HG03064 (cell line): ENCODE measurements at regions not wholly inside any gene's neighbourhood (a gene's known extent, or its start where the extent isn't known, plus 50 kb on each side); places are given as distances from the start of the nearest gene placed in this dataset.

Experiments used
- ATAC-seq: cut with Tn5 transposase; IDR thresholded peaks from one replicate; pipeline ENCODE4 v1.9.1; 2021; ENCODE audit warnings: low read depth; ENCODE audit not compliant: unreplicated experiment

DNA sequence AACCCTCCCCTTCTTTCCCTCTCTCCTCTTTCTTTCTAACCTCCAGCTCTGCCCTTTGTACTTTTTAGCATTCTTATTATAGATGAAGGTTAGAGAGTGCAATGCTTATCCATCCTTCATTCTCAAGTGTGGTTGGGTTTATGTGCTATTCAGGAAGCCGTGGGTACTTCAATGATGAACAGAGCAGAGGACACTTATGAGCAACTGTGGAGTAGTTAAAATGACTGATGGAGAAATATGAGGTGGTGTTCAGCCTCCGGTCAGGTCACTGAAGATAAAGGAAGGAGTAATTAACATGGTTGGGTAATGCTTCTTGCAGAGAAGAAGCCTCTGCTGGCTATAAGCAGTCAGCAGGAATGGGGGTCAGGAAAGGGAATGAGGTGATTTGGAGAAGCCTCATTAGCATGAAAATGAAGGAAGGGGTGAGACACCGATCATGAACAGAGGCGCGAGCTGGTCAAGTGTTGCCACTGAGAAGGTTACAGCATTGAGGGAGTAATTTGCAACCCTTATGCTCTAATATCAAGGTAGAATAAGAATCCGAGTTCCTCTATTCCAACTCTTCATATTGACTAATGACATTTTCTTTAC is 174.7 kb downstream of the LPIN1 start:
- no peak for ATAC-seq

DNA sequence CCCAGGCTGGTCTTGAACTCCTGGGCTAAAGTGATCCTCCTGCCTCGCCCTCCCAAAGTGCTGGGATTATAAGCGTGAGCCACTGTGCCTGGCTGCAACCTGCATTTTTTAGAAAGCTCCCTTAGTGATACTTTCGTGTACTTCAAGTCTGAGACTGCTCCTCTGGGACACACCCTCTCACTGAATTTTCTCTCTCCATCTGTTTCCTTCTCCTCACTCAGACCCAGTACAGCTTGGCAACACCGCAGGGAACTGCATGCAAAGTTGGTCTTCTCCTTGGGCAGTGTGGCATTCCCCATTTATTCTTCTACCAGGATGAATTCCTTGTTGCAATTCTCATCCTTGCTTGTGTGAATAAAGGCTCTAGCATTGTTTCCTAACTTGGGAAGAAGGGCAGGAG is 175.9 kb downstream of the LPIN1 start:
- ATAC-seq: no peak

DNA sequence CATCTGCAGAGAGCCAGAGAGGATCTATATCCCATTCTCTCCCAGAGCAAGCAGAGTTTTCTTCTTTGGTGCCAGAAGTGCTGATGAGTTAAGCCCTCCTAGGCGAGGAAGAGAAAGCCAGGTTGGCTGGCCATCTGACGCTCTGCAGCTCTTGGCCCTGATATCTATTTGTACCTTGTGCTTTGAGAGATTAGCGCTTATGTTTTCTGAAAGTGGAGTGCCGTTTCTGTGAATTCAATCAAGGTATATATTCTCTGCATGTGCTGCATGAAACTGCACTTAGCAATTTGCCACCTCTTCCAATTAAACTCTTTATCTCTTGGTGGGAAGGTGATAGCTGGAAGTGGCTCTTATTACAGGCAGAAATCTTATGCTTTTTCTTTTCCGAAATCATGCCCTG is 177.5 kb downstream of the LPIN1 start:
- no peak for ATAC-seq

DNA sequence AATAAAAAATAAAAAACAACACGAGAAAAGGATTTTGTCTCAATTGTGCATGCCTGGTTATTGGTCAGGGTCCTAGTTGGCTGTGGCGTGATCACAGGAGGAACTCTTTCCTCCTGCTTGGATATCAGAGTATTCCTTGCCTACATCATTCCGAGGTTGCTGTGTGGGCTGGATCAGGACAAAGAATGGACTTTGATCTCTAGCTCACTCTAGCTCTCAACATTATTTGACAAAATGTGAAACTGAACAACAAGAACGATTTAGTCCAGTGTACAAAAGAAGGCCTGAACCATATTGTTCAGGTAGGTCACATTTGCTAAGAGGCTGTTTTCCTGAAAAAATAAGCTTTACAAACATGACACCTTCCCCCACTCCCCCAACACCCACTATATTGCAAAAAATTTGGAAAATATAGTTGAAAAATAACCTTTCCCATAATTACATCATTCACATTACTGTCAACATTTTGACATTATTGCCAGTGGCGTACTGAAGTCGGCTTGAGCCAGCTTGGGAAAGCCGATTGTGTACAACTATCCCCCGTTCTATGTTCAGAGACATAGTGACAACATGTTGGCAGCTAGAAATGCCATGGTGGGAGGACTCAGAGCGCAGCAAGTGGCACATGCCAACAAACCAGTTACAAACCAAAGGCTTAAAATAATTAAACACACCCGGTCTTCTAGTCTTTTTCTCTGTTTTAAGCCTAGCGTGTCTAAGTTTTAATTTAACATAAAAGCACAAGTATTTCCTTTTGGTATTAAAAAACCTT is 179.0 kb downstream of the LPIN1 start:
- no peak for ATAC-seq

DNA sequence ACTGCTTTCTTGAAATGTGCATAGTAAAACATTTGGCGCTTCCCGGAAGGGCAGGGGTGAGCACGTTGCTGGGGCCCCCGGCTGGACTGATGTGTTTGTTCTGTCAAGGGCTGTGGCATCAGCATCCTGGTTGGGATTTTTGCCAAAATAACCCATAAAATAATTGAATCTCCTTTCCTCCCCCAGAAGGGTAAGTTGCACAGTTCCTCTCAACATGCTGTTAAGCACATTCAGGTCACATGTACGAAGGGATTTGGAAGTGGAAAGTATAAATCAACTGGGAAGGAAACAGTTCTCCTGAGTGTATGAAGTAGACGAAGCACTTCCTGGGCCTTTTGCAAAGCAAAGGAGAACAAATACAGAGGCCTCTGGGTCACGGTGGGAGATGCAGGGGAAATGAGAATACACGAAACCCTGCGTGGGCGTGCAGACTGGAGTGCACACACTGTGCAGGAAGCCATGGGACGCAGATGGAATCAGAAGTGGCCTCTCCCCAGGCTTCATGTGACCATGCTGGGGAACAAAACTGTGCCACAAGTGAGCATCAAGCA is 183.9 kb downstream of the LPIN1 start:
- ATAC-seq: no peak

DNA sequence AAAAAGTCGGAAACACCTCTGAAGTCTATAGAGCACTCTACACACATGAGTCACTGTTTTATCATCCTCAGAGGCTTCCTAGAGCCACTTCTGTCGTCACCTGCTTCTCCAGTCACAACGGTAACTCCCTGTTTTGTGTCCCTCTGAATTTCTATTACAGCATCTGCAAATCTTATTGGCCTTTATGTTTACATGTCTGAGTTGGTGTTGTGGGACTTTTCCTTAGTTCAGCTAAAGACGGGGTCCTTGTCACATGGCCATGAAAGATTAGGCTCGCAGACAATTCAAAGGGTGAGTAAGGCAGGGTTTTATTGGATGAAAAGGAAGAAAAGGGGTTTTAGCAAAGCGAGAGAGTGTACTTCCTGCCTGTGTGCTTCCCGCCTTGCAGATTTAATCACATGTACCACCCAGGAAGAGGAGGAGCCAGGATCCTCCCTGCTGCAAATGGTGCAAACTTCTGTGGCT is 185.6 kb downstream of the LPIN1 start:
- no peak for ATAC-seq

DNA sequence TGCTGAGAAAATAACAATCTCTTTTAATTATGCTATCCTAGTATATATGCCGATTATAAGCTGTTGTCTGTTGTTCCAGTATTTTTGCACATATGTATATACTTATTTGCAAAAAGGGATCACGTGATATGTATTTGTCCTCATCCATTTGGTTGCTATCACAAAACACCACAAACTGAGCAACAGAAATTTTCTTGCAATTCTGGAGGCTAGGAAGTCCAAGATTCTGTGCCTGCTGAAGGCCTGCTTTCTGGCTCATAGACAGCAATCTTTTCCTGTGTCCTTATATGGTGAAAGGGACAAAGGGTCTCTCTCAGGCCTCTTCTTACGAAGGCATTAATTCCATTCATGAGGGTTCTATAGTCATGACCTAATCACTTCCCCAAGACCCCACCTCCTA is 186.5 kb downstream of the LPIN1 start:
- no peak for ATAC-seq

DNA sequence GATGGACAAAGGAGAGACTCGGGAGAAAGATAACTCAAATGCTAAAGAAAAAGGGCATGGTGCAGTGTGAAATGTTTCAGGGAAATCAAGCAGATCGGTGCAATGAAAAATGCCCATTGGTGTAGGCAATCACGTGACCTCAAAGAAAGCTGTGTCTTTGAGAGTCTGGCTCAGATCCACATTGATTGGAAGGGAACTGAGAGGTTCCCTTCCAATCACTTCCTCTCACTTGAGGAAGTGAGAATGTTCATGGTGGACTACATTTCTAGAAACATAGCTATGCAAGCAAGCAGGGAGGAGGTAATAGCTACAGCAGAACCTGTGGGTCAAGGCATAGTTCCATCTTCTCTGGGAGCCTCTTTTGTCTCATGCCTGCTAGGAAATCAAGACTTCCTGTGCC is 187.4 kb downstream of the LPIN1 start:
- ATAC-seq: peak; percentile 75

DNA sequence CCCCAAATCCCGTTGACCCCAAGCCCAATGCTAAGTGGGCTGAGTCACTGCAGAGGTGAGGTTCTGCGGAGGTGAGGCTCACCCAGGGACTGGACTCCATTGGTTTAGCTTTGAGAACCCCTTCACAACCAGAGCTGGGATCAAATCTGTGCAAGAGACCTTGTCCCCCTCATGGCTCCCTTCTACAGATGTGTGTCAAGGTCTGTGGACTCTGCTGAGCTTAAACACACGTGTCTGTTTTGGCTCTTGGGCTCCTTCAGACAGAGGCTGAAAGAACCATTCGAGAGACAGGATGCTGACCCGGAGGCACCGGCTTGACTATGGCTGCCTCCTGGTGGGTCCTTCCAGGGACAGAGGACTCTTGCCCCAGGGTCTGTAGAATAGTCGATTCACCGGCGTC is 190.3 kb downstream of the LPIN1 start:
- no peak for ATAC-seq

DNA sequence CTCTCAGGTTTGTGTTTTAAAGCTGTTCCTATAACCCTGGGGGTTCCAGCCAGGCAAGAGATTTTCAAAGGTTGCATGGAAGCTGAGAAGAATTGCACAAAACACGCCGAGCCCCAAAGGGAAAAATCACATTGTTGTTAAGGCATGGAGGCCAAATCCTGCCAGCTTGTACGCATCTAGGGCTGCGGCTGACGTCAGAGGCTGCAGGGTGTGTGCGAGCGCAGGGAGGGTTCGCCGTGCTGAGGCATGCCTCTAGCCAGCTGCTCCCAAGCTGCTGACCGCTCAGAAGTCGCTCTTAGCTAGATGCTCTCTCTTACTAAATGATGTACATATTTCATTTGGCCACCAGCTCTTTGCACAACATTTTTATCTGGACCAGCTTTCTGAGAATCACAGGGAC is 191.8 kb downstream of the LPIN1 start:
- ATAC-seq: no peak

DNA sequence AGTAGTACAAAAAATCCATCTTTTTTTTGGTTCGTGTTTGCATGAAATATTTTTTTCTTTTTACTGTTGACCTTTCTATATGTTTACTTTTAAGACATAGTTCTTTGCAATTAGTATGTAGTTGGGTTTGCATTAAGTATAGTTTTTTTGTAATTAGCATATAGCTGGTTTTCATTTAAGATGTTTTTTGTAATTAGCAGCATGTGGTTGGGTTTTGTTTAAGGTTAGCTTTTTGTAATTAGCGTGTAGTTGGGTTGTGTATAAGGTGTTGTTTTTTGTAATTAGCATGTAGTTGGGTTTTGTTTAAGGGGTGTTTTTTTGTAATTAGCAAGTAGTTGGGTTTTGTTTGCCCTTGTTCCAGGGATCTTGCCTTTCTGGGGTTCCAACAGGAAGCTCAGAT is 193.1 kb downstream of the LPIN1 start:
- ATAC-seq: no peak

DNA sequence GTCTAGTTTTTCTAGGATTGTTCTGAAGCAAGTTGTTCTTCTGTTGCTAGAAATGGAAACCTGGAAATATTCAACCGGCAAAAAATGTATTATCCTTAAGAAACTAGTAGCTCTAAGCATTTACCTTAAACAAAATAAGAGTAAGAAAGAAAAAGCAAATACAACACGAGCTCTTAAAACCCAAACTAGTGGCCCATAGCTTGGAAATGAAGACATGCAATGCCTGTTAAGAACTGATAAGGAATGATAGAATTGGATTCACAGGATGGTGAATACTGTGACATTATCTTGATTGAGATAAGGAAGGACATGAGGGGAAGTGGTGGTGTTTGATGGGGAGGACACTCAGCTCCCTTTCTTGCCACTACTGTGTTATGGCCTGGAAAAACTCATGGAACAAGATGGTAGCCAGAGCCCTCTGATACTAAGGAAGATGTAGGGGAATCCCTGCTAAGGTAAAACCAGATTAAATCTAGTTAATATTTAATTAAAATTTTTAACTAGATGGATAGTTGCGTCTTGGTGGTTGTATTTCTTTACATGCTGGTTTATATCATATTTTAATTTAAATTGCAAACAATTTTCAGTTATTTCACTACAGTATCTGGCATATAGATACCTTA is 193.8 kb downstream of the LPIN1 start:
- ATAC-seq: no peak

DNA sequence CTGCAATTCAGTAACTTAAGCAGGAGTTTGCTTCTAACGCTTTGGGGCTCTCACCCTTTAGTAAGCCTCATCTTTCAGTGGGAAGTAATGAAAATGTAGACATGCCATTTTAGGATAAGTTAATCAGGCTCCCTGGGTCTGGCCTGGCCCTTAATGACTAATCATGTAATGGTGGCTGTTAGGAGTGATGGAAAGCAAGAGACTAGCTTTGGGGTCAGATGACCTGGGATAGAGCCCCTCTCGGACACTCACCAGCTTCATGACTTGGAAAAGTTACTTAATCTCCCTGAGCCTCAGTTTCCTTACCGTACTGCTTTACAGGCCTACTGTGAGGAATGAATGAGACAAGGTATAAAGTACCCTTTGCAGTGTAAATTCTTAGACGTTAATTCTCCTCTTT is 194.4 kb downstream of the LPIN1 start:
- ATAC-seq: no peak

DNA sequence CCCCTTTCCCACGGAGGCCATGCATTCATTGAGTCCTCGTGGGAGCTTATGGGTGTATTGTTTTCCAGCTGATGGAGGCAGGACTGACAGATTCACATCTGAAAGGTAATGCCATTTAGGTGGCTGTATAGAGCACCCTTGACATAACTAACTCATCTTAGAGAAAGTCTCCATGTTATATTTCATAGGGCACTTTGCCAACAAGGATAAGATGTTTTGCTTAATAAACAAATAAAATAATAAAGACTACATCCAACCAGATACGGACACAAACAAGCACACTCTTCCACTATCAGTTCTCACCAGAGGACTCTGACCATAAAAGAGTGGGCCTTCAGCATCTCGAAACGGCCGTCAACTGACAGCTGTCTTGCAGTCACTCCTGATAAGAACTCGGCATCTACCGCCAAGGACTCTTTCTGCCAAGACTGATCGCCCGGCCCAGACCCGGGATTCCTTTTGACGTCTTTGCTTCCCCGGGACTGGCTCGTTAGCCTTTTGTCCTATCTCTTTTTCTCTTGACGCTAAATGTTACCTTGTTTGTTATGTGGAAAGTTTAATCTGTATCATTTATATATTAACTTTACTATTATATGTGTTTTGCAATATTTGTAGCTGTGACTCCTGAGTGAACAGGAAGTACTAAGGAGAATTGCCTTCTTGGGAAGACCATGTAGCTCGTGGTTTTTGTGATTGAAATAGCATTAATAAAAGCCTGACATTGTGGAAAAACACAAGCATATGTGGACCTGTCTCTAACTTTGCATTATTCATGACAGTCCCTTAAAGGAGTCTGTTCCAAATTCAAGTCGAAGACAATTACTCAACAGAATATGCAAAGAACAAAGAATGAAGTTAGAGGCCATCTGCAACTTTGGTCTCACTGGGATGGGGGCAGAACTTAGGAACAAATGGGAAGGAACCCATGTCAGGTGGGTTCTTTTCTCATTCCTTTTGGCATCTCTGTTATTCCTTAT is 195.1 kb downstream of the LPIN1 start:
- no peak for ATAC-seq

DNA sequence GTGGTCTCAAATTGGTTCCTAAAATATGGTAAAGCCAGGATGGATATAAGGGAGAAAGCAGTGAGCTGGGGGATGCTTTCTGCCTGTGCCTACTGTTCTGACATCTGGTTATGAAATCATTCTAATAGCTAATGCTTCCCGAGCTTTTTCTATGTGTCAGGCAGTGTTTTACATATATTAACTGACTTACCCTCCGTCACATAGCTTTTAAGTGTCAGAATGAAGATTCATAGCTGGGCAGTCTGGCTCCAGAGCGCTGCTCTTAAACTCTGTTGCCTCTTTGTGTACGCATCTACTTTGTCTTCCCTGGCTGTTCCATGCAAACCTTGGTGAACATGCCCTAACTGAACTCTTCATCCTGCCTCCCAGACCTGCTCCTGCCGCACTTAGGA is 195.7 kb downstream of the LPIN1 start:
- no peak for ATAC-seq

DNA sequence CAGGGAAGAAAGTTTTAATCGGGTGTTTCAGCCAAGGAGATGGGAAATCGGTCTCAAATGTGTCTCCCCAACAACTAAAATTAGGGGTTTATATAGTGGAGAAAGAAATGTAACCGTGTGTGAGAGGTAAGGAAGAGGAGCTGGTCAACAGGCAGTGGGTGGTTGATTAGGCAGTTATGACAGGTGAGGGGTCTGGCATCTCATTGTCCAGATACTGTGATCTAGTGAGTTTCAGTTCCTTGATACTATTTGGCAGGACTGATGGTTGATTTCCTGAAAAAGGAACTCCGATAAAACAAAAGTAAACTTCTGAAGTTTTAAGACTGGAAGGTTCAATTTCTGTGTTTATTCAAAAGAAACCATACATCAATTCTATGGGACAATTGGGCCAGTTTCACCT is 197.9 kb downstream of the LPIN1 start:
- no peak for ATAC-seq

DNA sequence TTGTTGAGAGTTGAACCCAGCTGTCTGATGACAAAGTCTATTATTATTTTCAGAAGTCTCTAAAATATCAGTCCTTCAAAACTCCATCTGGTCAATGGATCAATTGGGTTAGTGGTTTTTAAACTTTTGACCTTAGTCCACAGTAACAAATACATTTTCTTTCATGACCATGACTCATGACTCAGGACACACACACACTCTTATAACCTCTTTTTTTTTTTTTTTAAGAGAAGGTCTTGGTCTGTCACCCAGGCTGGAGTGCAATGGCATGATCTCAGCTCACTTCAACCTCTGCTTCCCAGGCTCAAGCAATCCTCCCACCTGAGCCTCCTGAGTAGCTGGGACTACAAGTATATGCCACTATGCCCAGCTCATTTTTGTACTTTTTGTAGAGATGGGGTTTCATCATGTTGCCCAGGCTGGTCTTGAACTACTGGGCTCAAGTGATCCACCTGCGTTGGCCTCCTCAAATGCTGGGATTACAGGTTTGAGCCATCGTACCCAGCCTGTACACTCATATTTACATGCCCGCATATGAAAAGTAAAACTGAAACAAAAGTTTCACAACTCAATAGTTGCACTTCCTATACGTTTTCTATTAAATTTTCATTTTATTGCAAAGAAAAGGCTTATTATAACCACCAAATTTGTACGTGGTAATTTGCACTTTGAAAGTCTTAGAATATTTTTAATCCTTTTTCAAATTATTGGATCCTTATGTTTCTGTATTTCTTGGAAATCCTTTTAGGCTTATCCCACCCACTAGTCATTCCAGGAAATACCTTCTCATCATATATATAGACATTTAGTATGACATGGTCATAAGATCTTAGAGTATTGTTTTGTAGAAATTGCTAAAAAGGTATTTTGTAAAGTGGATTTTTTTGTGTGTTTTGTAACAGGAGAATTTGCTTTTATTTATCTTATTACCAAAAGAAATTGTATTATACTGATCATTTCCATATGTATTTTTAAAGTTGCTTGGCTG is 199.0 kb downstream of the LPIN1 start:
- peak; percentile 91 for ATAC-seq

DNA sequence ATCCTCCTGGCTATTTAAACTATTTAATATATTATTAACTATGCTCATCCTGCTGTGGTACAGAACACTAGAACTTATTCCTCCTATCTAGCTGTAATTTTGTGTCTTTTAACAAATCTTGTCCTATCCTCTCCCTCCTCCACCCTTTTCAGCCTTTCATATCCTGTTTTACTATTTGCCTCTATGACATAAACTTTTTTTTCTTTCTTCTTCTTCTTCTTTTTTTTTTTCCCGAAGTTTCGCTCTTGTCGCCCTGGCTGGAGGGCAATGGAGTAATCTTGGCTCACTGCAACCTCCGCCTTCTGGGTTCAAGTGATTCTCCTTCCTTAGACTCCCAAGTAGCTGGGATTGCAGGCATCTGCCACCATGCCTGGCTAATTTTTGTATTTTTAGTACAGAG is 201.5 kb downstream of the LPIN1 start:
- no peak for ATAC-seq

DNA sequence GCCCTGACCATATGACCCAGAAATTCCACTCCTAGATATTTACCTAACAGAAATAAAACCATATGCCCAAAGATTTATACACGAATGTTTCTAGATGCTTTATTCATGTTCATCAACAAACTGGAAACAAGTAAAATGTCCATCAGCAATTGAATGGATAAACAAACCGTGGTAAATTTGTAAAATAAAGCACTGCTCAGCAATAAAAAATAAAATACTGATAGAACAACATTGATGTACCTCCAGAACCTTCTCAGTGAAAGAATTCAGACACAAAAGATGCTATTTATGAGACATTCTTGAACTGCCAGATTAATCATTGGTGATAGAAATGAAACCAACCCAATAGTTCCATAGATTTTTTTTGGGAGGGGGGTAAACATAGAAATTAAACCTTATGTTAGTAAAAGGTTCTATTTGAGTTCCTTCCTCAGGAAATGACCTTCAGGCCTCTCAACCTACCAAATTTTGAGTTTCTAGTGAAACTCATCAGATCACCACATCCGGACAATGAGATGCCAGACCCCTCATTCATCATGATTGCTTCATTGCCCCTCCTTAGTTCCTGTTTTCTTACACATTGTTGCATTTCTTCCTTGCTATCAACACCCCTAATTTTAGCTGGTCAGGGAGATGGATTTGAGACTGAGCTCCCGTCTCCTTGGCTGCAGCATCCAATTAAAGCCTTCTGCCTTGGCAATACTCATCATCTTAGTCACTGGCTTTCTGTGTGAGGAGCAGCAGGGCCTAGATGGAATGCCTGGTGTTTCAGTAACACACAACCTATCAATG is 203.5 kb downstream of the LPIN1 start:
- no peak for ATAC-seq
